SK-N-SH (cell line): ENCODE measurements at regions not wholly inside any gene's neighbourhood (a gene's known extent, or its start where the extent isn't known, plus 50 kb on each side); places are given as distances from the start of the nearest gene placed in this dataset.

Source experiments
- CTCF ChIA-PET: fragments of 300-600, 350-600 bp; formaldehyde crosslinking; extraction: SDS; loops from one replicate; lab custom pipeline; 2021; lab: Yijun Ruan, JAX
- POLR2A ChIA-PET: fragments of 350-600 bp; sonication (Branson Sonifier 250); formaldehyde crosslinking; extraction: SDS; loops from one replicate; lab custom pipeline; 2020; ENCODE audit warnings: antibody characterized with exemption, inconsistent platforms; lab: Yijun Ruan, JAX
- DNase-seq: peaks from one replicate; pipeline ENCODE4 v3.0.0; 2012
- H2AFZ ChIP-seq: fragments of 200-600 bp; sonication (generic); 2 replicates; pipeline ENCODE4 v1.8.1; 2016; ENCODE audit warnings: antibody characterized with exemption, mild to moderate bottlenecking, low read depth
- H3F3A ChIP-seq: fragments of 200-600 bp; sonication (generic); replicated peaks from 2 replicates; pipeline ENCODE3; 2016; ENCODE audit warnings: antibody characterized with exemption, mild to moderate bottlenecking; ENCODE audit not compliant: insufficient read depth
- H3K27ac ChIP-seq, 2 experiments: fragments of 200-500 bp in 1 of 2; fragments of 200-600 bp in 1 of 2; sonication (Bioruptor generic) in 1 of 2; sonication (generic), shearing (Covaris generic) in 1 of 2; 2 replicates each; pipeline versions ENCODE4 v1.5.1 to v1.6.1; 2014 to 2016; ENCODE audit warnings: low read depth in 2 of 2, inconsistent platforms in 1 of 2, low read length in 1 of 2, mild to moderate bottlenecking in 1 of 2, mixed read lengths in 1 of 2
- H3K27me3 ChIP-seq: fragments of 200-600 bp; sonication (generic), shearing (Covaris generic); 2 replicates; pipeline ENCODE4 v1.6.1; 2016; ENCODE audit warnings: mixed run types; ENCODE audit not compliant: insufficient read depth
- H3K36me3 ChIP-seq, 2 experiments: fragments of 200-500 bp in 1 of 2; fragments of 200-600 bp in 1 of 2; sonication (Bioruptor generic) in 1 of 2; sonication (generic) in 1 of 2; replicated peaks in 1 of 2; 2 replicates each; pipeline versions ENCODE3 to v1.5.1; 2014 to 2016; ENCODE audit warnings: low read length in 1 of 2, mild to moderate bottlenecking in 1 of 2; ENCODE audit not compliant: insufficient read depth in 2 of 2, control insufficient read depth in 1 of 2
- H3K4me1 ChIP-seq, 2 experiments: fragments of 200-500 bp in 1 of 2; fragments of 200-600 bp in 1 of 2; sonication (Bioruptor generic) in 1 of 2; sonication (generic), shearing (Covaris generic) in 1 of 2; 2 replicates each; pipeline versions ENCODE4 v1.5.1 to v1.6.1; 2014 to 2016; ENCODE audit warnings: low read depth in 1 of 2, low read length in 1 of 2, mixed run types in 1 of 2; ENCODE audit not compliant: insufficient read depth in 2 of 2, control insufficient read depth in 1 of 2
- H3K4me2 ChIP-seq: fragments of 200-600 bp; sonication (generic), shearing (Covaris generic); 2 replicates; pipeline ENCODE4 v1.6.1; 2017; ENCODE audit warnings: mixed run types
- H3K4me3 ChIP-seq, 2 experiments: fragments of 200-500 bp in 1 of 2; fragments of 200-600 bp in 1 of 2; sonication (Bioruptor generic) in 1 of 2; sonication (generic), shearing (Covaris generic) in 1 of 2; 2 replicates each; pipeline versions ENCODE4 v1.5.1 to v1.8.1; 2014 to 2016; ENCODE audit warnings: low read depth in 2 of 2, inconsistent platforms in 1 of 2, low read length in 1 of 2, mild to moderate bottlenecking in 1 of 2, mixed read lengths in 1 of 2, moderate library complexity in 1 of 2
- H3K79me2 ChIP-seq: fragments of 200-600 bp; sonication (generic); 2 replicates; pipeline ENCODE4 v1.8.1; 2017; ENCODE audit warnings: mild to moderate bottlenecking; ENCODE audit not compliant: insufficient read depth
- H3K9ac ChIP-seq: fragments of 200-600 bp; sonication (generic); 2 replicates; pipeline ENCODE4 v1.6.1; 2017; ENCODE audit warnings: mixed run types
- H3K9me2 ChIP-seq: fragments of 200-600 bp; sonication (generic); 2 replicates; pipeline ENCODE4 v1.6.1; 2017; ENCODE audit warnings: mixed run types
- H3K9me3 ChIP-seq: fragments of 200-600 bp; sonication (generic); 2 replicates; pipeline ENCODE4 v1.6.1; 2017; ENCODE audit warnings: mixed run types, mild to moderate bottlenecking, moderate library complexity
- H4K20me1 ChIP-seq: fragments of 200-600 bp; sonication (generic); 2 replicates; pipeline ENCODE4 v1.6.1; 2017; ENCODE audit warnings: mild to moderate bottlenecking, mixed run types; ENCODE audit not compliant: insufficient read depth
- FOXJ3 ChIP-seq: sonication (generic); formaldehyde crosslinking; IDR thresholded peaks from 2 replicates; pipeline ENCODE4 v1.5.1; 2020; ENCODE audit warnings: mild to moderate bottlenecking, missing genetic modification reagents
- FOXM1 ChIP-seq: IDR thresholded peaks from 2 replicates; pipeline ENCODE4 v1.4.0; 2012; ENCODE audit warnings: low read depth, mild to moderate bottlenecking
- GABPA ChIP-seq: IDR thresholded peaks from 2 replicates; pipeline ENCODE4 v1.4.0; 2012; ENCODE audit warnings: low read depth, mild to moderate bottlenecking
- GATA2 ChIP-seq: sonication (generic); formaldehyde crosslinking; IDR thresholded peaks from 2 replicates; pipeline ENCODE4 v1.5.0; 2020; ENCODE audit warnings: mild to moderate bottlenecking, missing genetic modification reagents
- IRF3 ChIP-seq: fragments of 150-350 bp; IDR thresholded peaks from 2 replicates; pipeline ENCODE4 v1.6.1; 2016; ENCODE audit warnings: mild to moderate bottlenecking, low read depth, low read length
- MAX ChIP-seq: IDR thresholded peaks from 2 replicates; pipeline ENCODE4 v1.4.0; 2012; ENCODE audit warnings: low read depth
- MEF2A ChIP-seq: IDR thresholded peaks from 2 replicates; pipeline ENCODE4 v1.4.0; 2012; ENCODE audit warnings: low read depth, borderline replicate concordance
- MXI1 ChIP-seq: IDR thresholded peaks from 2 replicates; pipeline ENCODE4 v1.6.1; 2012; ENCODE audit warnings: mild to moderate bottlenecking, low read depth, low read length, improper control_type of control experiment
- NFIC ChIP-seq: IDR thresholded peaks from 2 replicates; pipeline ENCODE4 v1.4.0; 2012; ENCODE audit warnings: borderline replicate concordance
- POLR2AphosphoS5 ChIP-seq: IDR thresholded peaks from 2 replicates; pipeline ENCODE4 v1.6.1; 2012; ENCODE audit warnings: low read depth, low read length
- RCOR1 ChIP-seq: fragments of 150-350 bp; IDR thresholded peaks from 2 replicates; pipeline ENCODE4 v1.6.1; 2017; ENCODE audit warnings: antibody characterized with exemption, low read length
- REST ChIP-seq: IDR thresholded peaks from 2 replicates; pipeline ENCODE4 v1.6.1; 2012; ENCODE audit warnings: mild to moderate bottlenecking, low read depth, low read length, moderate library complexity
- RFX5 ChIP-seq: IDR thresholded peaks from 2 replicates; pipeline ENCODE4 v1.6.1; 2012; ENCODE audit warnings: mild to moderate bottlenecking, improper control_type of control experiment, low read length
- RXRA ChIP-seq: IDR thresholded peaks from 2 replicates; pipeline ENCODE4 v1.4.0; 2012; ENCODE audit warnings: low read depth, mild to moderate bottlenecking, borderline replicate concordance
- SIN3A ChIP-seq: IDR thresholded peaks from 2 replicates; pipeline ENCODE4 v1.6.1; 2012; ENCODE audit warnings: low read depth, mild to moderate bottlenecking, low read length, moderate library complexity, borderline replicate concordance
- TCF12 ChIP-seq: IDR thresholded peaks from 2 replicates; pipeline ENCODE4 v1.4.0; 2012
- TEAD4 ChIP-seq: IDR thresholded peaks from 2 replicates; pipeline ENCODE4 v1.4.0; 2012; ENCODE audit warnings: mild to moderate bottlenecking, borderline replicate concordance; ENCODE audit not compliant: insufficient read depth
- USF1 ChIP-seq: IDR thresholded peaks from 2 replicates; pipeline ENCODE4 v1.4.0; 2012; ENCODE audit warnings: low read depth, borderline replicate concordance
- YY1 ChIP-seq: IDR thresholded peaks from 2 replicates; pipeline ENCODE4 v1.4.0; 2012; ENCODE audit warnings: low read depth, mild to moderate bottlenecking
- WGBS: methylation state at CpG from one replicate; pipeline ENCODE4 v1.1.6; 2017; ENCODE audit warnings: low lambda C conversion rate; 5-methylcytosine and 5-hydroxymethylcytosine counted together

- H3K27me3 ChIP-seq = no peaks in the 10 kb centered on the region
- peaks cover 14% of the 10 kb centered on the region for H3F3A ChIP-seq
- no peaks in the 10 kb centered on the region for H3K79me2 ChIP-seq
- H3K4me3 ChIP-seq = no peak overlapping the region
- H3K4me1 ChIP-seq = peaks cover 2 to 9% of the 10 kb centered on the region in 2 experiments; a peak in 3 of 4 replicates
- CTCF ChIA-PET = no interaction called here
- H3K4me2 ChIP-seq = no peak overlapping the region
- no peak overlapping the region for H2AFZ ChIP-seq
- TF ChIP-seq USF1 (no peak), POLR2AphosphoS5 (no peak), TCF12 (0 out of 2 replicates have a peak, but pooled peaks have one; percentile 17), TEAD4 (no peak), MXI1 (no peak), RXRA (no peak)
- TF ChIP-seq, all 33 proteins: peak for 1
- Histone ChIP-seq H3K9ac (no peak overlapping the region), H3K36me3 (no peaks in the 10 kb centered on the region), H4K20me1 (no peaks in the 10 kb centered on the region), H3K9me3 (no peaks in the 10 kb centered on the region), H3K9me2 (no peaks in the 10 kb centered on the region), H3K27ac (peak overlapping the region in 1 of 2 experiments; percentile 69; a peak in 1 of 4 replicates)
- DNase-seq = no peak
- POLR2A ChIA-PET = no interaction called here
- 59% methylated on average over 1 of the region's 1 CpG for WGBS
Observed at GRCh38 chr3:29064085-29064484, 216.8 kb upstream of the RBMS3 start.

- POLR2A ChIA-PET = no interaction called here
- CTCF ChIA-PET = interaction anchor here (0.7 to 1.1 kb wide), 2 partner anchors 14 to 842 kb away, joined by 3 to 4 read pairs; no protein-coding TSS in a partner anchor
- no peak overlapping the region for H3K9ac ChIP-seq
- no peak for TF ChIP-seq RFX5
- TF ChIP-seq USF1 = no peak
- peak; percentile 76 for TF ChIP-seq MAX
- no peak for TF ChIP-seq FOXM1
- 0 out of 2 replicates have a peak, but pooled peaks have one; percentile 31 for TF ChIP-seq REST
- no peak for TF ChIP-seq YY1
- no peak for TF ChIP-seq POLR2AphosphoS5
- no peak for TF ChIP-seq FOXJ3 (CRISPR knock-in tag)
- no peak for TF ChIP-seq GATA2 (CRISPR knock-in tag)
- TF ChIP-seq SIN3A = no peak
- TF ChIP-seq GABPA = no peak
- no peak for TF ChIP-seq RCOR1
- peak; percentile 87 for TF ChIP-seq NFIC
- no peak for TF ChIP-seq IRF3
- TF ChIP-seq MEF2A = peak; percentile 64; the same call in 1 of the 2 replicates
Observed at GRCh38 chr3:29065211-29065785, 215.6 kb upstream of the RBMS3 start.

More at GRCh38 chr3:29065211-29065785, 215.6 kb upstream of the RBMS3 start:
- no peaks in the 10 kb centered on the region for H3K9me3 ChIP-seq
- H3K79me2 ChIP-seq = no peaks in the 10 kb centered on the region
- no peaks in the 10 kb centered on the region for H3K36me3 ChIP-seq
- DNase-seq = peak; percentile 19
- H2AFZ ChIP-seq = no peak overlapping the region
- H3K4me2 ChIP-seq = peak overlapping the region; percentile 14; the same call in 1 of the 2 replicates
- H3K9me2 ChIP-seq = no peaks in the 10 kb centered on the region
- H3F3A ChIP-seq = peaks cover 14% of the 10 kb centered on the region
- H3K27me3 ChIP-seq = no peaks in the 10 kb centered on the region
- H3K4me3 ChIP-seq = no peak overlapping the region
- 26% methylated on average over 2 of the region's 2 CpGs for WGBS
- H3K4me1 ChIP-seq = peaks cover 2 to 9% of the 10 kb centered on the region in 2 experiments; a peak in 3 of 4 replicates
- peak overlapping the region; percentile 17 to 69; a peak in 3 of 4 replicates for H3K27ac ChIP-seq
- H4K20me1 ChIP-seq = no peaks in the 10 kb centered on the region
